DOHH2 (cell line): ENCODE measurements at regions not wholly inside any gene's neighbourhood (a gene's known extent, or its start where the extent isn't known, plus 50 kb on each side); places are given as distances from the start of the nearest gene placed in this dataset.

Source experiments
- H3F3A ChIP-seq: fragments of 200-600 bp; sonication (generic), shearing (Covaris generic); 2 replicates; pipeline ENCODE4 v1.6.0; 2016; ENCODE audit warnings: antibody characterized with exemption, mild to moderate bottlenecking; ENCODE audit not compliant: control insufficient read depth, insufficient read depth
- H3K27ac ChIP-seq: fragments of 200-600 bp; sonication (generic); 2 replicates; pipeline ENCODE4 v1.5.1; 2014; ENCODE audit warnings: low read depth, mild to moderate bottlenecking, low read length, moderate library complexity
- H3K27me3 ChIP-seq: fragments of 200-600 bp; sonication (generic); 2 replicates; pipeline ENCODE4 v1.6.1; 2014; ENCODE audit warnings: mild to moderate bottlenecking, low read length, mixed read lengths; ENCODE audit not compliant: control insufficient read depth
- H3K36me3 ChIP-seq: fragments of 200-600 bp; sonication (generic); 2 replicates; pipeline ENCODE4 v1.6.1; 2014; ENCODE audit warnings: mild to moderate bottlenecking, low read length, moderate library complexity, mixed read lengths; ENCODE audit not compliant: control insufficient read depth
- H3K4me1 ChIP-seq: fragments of 200-600 bp; sonication (generic); 2 replicates; pipeline ENCODE4 v1.6.1; 2014; ENCODE audit warnings: mild to moderate bottlenecking, low read length, mixed read lengths; ENCODE audit not compliant: control insufficient read depth
- H3K4me2 ChIP-seq: fragments of 200-600 bp; sonication (generic); 2 replicates; pipeline ENCODE4 v1.6.0; 2014; ENCODE audit warnings: mild to moderate bottlenecking, low read length, moderate library complexity
- H3K4me3 ChIP-seq: fragments of 200-600 bp; sonication (generic); 2 replicates; pipeline ENCODE4 v1.5.1; 2014; ENCODE audit warnings: mild to moderate bottlenecking, low read length, mixed read lengths
- H3K79me2 ChIP-seq: fragments of 200-600 bp; sonication (generic); 2 replicates; pipeline ENCODE4 v1.6.1; 2014; ENCODE audit warnings: mild to moderate bottlenecking, low read length, mixed read lengths; ENCODE audit not compliant: control insufficient read depth
- H3K9me2 ChIP-seq: fragments of 200-600 bp; sonication (generic); replicated peaks from 2 replicates; pipeline ENCODE4 v1.6.1; 2014; ENCODE audit warnings: mild to moderate bottlenecking, low read length, mixed read lengths; ENCODE audit not compliant: control insufficient read depth
- H3K9me3 ChIP-seq: fragments of 200-600 bp; sonication (generic); 2 replicates; pipeline ENCODE4 v1.6.1; 2014; ENCODE audit warnings: antibody characterized with exemption, low read length, mixed read lengths; ENCODE audit not compliant: control insufficient read depth, insufficient read depth
- H4K20me1 ChIP-seq: fragments of 200-600 bp; sonication (generic); 2 replicates; pipeline ENCODE4 v1.6.0; 2014; ENCODE audit warnings: low read depth, mild to moderate bottlenecking, antibody characterized with exemption, low read length, moderate library complexity; ENCODE audit not compliant: control insufficient read depth, insufficient read depth
- CTCF ChIP-seq: fragments of 200-600 bp; sonication (generic); IDR thresholded peaks from one replicate; pipeline ENCODE4 v1.5.1; 2014; ENCODE audit warnings: antibody characterized with exemption, mild to moderate bottlenecking, low read depth, low read length; ENCODE audit not compliant: poor library complexity, severe bottlenecking
- EZH2phosphoT487 ChIP-seq: fragments of 200-600 bp; sonication (generic); IDR thresholded peaks from 2 replicates; pipeline ENCODE4 v1.6.1; 2017; ENCODE audit warnings: borderline replicate concordance, mild to moderate bottlenecking, antibody characterized with exemption, low read length, moderate library complexity, mixed read lengths

DNA sequence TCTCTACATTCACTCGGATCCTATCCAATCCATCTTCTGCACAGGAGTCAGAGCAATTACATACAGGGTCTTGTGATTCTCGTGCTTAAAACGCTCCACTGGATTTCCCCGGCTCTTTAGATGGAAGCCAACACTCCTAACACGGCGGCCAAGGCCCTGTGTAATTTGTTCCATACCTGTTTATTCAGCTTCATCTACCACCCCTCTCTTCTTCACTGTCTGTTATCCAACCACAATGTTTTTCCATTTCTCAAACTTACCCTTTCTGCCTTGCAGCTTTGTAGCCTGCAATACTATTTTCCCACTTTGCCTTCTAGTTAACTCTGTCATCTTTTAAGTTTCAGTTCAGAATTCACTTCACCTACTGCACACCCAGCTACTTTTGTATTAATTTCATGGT, 249.6 kb upstream of the USP25 start:
- no peaks in the 10 kb centered on the region for H3K9me2 ChIP-seq
- H3K9me3 ChIP-seq, result no peaks in the 10 kb centered on the region
- no peak overlapping the region for H3K27ac ChIP-seq
- no peaks in the 10 kb centered on the region for H3K36me3 ChIP-seq
- no peaks in the 10 kb centered on the region for H3K4me1 ChIP-seq
- no peaks in the 10 kb centered on the region for H3K27me3 ChIP-seq
- TF ChIP-seq EZH2phosphoT487 (no peak), CTCF (no peak)
- H3K79me2 ChIP-seq, result no peaks in the 10 kb centered on the region
- H4K20me1 ChIP-seq, result no peaks in the 10 kb centered on the region
- no peak overlapping the region for H3K4me3 ChIP-seq
- H3F3A ChIP-seq, result no peaks in the 10 kb centered on the region
- no peak overlapping the region for H3K4me2 ChIP-seq

DNA sequence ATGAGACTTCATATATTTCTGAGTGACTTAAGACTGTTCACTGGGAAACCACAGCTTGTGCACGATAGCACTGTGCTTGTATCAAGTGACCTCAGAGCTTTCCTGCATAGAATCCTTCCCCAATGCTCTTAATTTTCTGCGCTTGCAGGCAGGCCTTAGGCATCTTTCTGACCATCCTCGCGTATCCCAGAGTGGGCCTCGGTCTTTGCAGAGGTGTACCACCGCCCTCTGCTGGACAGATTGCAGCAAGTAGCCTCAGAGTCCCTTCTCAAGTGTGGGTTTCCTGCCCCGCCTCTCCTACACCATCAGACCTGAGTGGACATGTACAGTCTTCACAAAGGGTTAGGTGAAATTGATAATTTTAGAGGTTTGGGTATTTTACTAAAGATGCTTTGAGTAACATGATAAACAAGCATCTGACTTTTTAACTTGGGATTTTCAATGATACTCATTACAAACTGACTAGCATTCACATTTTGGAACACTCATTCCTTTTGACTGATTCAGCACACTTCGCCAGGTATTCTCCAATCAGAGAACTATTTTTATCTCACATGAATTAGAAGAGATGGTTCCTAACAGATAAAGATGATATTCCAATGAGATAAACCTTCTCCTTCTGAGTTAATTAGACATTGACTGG, 246.5 kb upstream of the USP25 start:
- H3K36me3 ChIP-seq, result no peaks in the 10 kb centered on the region
- H3K4me2 ChIP-seq, result no peak overlapping the region
- H3K4me3 ChIP-seq, result no peak overlapping the region
- H3K9me2 ChIP-seq, result no peaks in the 10 kb centered on the region
- H3F3A ChIP-seq, result no peaks in the 10 kb centered on the region
- no peak overlapping the region for H3K27ac ChIP-seq
- H4K20me1 ChIP-seq, result no peaks in the 10 kb centered on the region
- TF ChIP-seq EZH2phosphoT487 (no peak), CTCF (peak; percentile 81)
- no peaks in the 10 kb centered on the region for H3K27me3 ChIP-seq
- no peaks in the 10 kb centered on the region for H3K79me2 ChIP-seq
- no peaks in the 10 kb centered on the region for H3K4me1 ChIP-seq
- H3K9me3 ChIP-seq, result no peaks in the 10 kb centered on the region

- no peaks in the 10 kb centered on the region for H4K20me1 ChIP-seq
- no peak overlapping the region for H3K27ac ChIP-seq
- H3K4me1 ChIP-seq, result no peaks in the 10 kb centered on the region
- H3F3A ChIP-seq, result no peaks in the 10 kb centered on the region
- no peak for TF ChIP-seq EZH2phosphoT487
- no peak for TF ChIP-seq CTCF
- H3K9me3 ChIP-seq, result no peaks in the 10 kb centered on the region
- H3K79me2 ChIP-seq, result no peaks in the 10 kb centered on the region
- no peaks in the 10 kb centered on the region for H3K27me3 ChIP-seq
- no peaks in the 10 kb centered on the region for H3K36me3 ChIP-seq
- H3K4me2 ChIP-seq, result no peak overlapping the region
- H3K9me2 ChIP-seq, result no peaks in the 10 kb centered on the region
- H3K4me3 ChIP-seq, result no peak overlapping the region
Observed at GRCh38 chr21:15486460-15487195, 243.2 kb upstream of the USP25 start.
